ENCODE measurements at regions not wholly inside any gene's neighbourhood (a gene's known extent, or its start where the extent isn't known, plus 50 kb on each side); places are given as distances from the start of the nearest gene placed in this dataset.

DNA sequence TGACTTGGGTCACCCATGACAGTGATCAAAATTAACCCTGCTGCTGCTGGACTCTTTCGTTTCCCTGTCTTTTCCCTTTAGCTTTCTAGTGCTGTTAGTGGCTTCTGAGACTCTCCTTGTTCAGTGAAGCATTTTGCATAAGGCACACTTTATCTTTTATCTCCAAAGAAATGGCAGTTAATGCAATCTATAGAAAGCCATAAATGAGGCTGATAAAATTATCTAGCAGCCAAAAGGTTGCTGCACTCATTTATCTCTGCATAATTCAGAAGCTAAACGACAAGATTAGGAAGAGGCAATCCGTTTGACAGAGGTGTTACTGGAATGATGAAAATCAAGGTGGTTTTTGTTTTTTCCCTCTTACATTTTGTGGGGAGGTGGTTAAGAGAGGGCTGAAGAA lies 1109.5 kb upstream of the EEF2KMT start (continued):
- TF ChIP-seq, protein P1, sequence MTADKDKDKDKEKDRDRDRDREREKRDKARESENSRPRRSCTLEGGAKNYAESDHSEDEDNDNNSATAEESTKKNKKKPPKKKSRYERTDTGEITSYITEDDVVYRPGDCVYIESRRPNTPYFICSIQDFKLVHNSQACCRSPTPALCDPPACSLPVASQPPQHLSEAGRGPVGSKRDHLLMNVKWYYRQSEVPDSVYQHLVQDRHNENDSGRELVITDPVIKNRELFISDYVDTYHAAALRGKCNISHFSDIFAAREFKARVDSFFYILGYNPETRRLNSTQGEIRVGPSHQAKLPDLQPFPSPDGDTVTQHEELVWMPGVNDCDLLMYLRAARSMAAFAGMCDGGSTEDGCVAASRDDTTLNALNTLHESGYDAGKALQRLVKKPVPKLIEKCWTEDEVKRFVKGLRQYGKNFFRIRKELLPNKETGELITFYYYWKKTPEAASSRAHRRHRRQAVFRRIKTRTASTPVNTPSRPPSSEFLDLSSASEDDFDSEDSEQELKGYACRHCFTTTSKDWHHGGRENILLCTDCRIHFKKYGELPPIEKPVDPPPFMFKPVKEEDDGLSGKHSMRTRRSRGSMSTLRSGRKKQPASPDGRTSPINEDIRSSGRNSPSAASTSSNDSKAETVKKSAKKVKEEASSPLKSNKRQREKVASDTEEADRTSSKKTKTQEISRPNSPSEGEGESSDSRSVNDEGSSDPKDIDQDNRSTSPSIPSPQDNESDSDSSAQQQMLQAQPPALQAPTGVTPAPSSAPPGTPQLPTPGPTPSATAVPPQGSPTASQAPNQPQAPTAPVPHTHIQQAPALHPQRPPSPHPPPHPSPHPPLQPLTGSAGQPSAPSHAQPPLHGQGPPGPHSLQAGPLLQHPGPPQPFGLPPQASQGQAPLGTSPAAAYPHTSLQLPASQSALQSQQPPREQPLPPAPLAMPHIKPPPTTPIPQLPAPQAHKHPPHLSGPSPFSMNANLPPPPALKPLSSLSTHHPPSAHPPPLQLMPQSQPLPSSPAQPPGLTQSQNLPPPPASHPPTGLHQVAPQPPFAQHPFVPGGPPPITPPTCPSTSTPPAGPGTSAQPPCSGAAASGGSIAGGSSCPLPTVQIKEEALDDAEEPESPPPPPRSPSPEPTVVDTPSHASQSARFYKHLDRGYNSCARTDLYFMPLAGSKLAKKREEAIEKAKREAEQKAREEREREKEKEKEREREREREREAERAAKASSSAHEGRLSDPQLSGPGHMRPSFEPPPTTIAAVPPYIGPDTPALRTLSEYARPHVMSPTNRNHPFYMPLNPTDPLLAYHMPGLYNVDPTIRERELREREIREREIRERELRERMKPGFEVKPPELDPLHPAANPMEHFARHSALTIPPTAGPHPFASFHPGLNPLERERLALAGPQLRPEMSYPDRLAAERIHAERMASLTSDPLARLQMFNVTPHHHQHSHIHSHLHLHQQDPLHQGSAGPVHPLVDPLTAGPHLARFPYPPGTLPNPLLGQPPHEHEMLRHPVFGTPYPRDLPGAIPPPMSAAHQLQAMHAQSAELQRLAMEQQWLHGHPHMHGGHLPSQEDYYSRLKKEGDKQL (CRISPR knock-in tag; IDR thresholded peaks at IDR 0.05; ENCODE audit: low read depth): no peak
- TF ChIP-seq KLF13 (CRISPR knock-in tag; IDR thresholded peaks at IDR 0.05) (no peak), KLF9 (CRISPR knock-in tag; IDR thresholded peaks at IDR 0.05; ENCODE audit: low read depth) (no peak)

DNA sequence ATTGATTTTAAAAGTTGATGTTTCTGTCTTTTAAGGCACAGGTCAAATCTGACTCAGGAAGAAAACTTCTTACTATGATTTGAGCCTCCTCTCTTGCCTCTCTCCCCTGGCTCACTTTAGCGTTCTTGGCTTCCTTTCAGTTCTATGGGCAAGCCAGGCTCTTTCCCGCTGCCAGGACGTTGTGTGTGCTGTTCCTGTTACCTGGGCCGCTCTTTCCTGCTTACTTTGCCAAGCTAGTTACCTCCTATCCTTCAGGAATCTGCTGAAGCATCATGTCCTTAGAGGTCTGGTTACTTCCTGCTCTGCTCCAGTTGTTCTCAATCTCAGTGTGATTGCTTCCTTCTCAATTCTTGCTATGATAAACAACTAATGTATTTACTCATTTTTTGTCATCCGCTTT lies 1108.5 kb upstream of the EEF2KMT start:
- Histone ChIP-seq H2AFZ (ENCODE audit: low read length) (no peak overlapping the region), H3K27me3 (ENCODE audit: control insufficient read depth in 1 of 2, insufficient read depth in 2 of 2, low read length in 2 of 2) (no peaks in the 10 kb centered on the region), H3K79me2 (ENCODE audit: insufficient read depth, low read length) (no peaks in the 10 kb centered on the region), H3K4me2 (ENCODE audit: low read depth, low read length) (no peak overlapping the region), H3K36me3 (replicated peaks in 1 of 2; ENCODE audit: control insufficient read depth in 1 of 2, insufficient read depth in 2 of 2, low read length in 2 of 2) (no peaks in the 10 kb centered on the region), H4K20me1 (ENCODE audit: insufficient read depth, low read length) (no peaks in the 10 kb centered on the region), H3K9ac (ENCODE audit: insufficient read depth, low read depth, low read length) (no peak overlapping the region), H3K27ac (ENCODE audit: extremely low read length, insufficient read depth, low read length) (no peak overlapping the region), H3K4me1 (ENCODE audit: insufficient read depth, low read length) (no peaks in the 10 kb centered on the region), H3K9me3 (ENCODE audit: low read length) (no peaks in the 10 kb centered on the region), H3K4me3 (replicated peaks in 1 of 3; ENCODE audit: insufficient read depth in 1 of 3, low read depth in 2 of 3, low read length in 3 of 3) (no peak overlapping the region)
- intact Hi-C loops (cut with micrococcal nuclease; ENCODE audit: unreplicated experiment) (no loop called here), in situ Hi-C loops (cut with HindIII; ENCODE audit: extremely low pct_ligation_motif_present, low pct_unique_long_range_greater_than_20kb) (no loop called here)
- FAIRE-seq (no peak), ATAC-seq (no peak), DNase-seq (ENCODE audit: low spot score) (no peak)
- ChIA-PET POLR2A (no interaction called here), CTCF (ENCODE audit: low intra/inter-chr PET ratio, low total read pairs) (no interaction called here)
- 9% methylated on average over 5 of the region's 5 CpGs for WGBS (ENCODE audit: low lambda C conversion rate)
- BruUV-seq (replicated peaks): no TSS peak
- TF ChIP-seq KDM6A (CRISPR knock-in tag; IDR thresholded peaks at IDR 0.05; ENCODE audit: low read depth): no peak
- TF ChIP-seq ZNF12 (CRISPR knock-in tag; IDR thresholded peaks at IDR 0.05): no peak
- TF ChIP-seq KLF12 (CRISPR knock-in tag; IDR thresholded peaks at IDR 0.05; ENCODE audit: borderline replicate concordance): no peak
- TF ChIP-seq SIX4 (CRISPR knock-in tag; IDR thresholded peaks at IDR 0.05): no peak
- TF ChIP-seq TAF15 (IDR thresholded peaks at IDR 0.05; ENCODE audit: low read depth, low read length, poor library complexity, severe bottlenecking): no peak
- TF ChIP-seq MAFF (IDR thresholded peaks at IDR 0.05; ENCODE audit: low read depth, low read length): no peak
- TF ChIP-seq ZNF17 (CRISPR knock-in tag; IDR thresholded peaks at IDR 0.05): no peak
- TF ChIP-seq NFRKB (IDR thresholded peaks at IDR 0.05): no peak
- no peak for TF ChIP-seq GABPA (IDR thresholded peaks at IDR 0.05; ENCODE audit: low read depth, low read length)
- no peak for TF ChIP-seq GABPA (CRISPR knock-in tag; IDR thresholded peaks at IDR 0.05; ENCODE audit: low read depth)
- TF ChIP-seq ZC3H4 (CRISPR knock-in tag; IDR thresholded peaks at IDR 0.05; ENCODE audit: borderline replicate concordance): no peak
- no peak for TF ChIP-seq ZNF383 (CRISPR knock-in tag; IDR thresholded peaks at IDR 0.05; ENCODE audit: borderline replicate concordance)
- no peak for TF ChIP-seq FOXK1 (CRISPR knock-in tag; IDR thresholded peaks at IDR 0.05; ENCODE audit: borderline replicate concordance, low read depth)

All from HepG2 (cell line).